ENCODE measurements at regions not wholly inside any gene's neighbourhood (a gene's known extent, or its start where the extent isn't known, plus 50 kb on each side); places are given as distances from the start of the nearest gene placed in this dataset.

- no peak overlapping the region for H3K4me3 ChIP-seq (ENCODE audit: control insufficient read depth, low read depth, low read length)
- TF ChIP-seq CTCF (IDR thresholded peaks at IDR 0.05; ENCODE audit: control insufficient read depth, insufficient read depth, low read depth, low read length, missing control alignments), result no peak
- DNase-seq (ENCODE audit: low read depth), result no peak
Observed at GRCh38 chr11:116262370-116262769, 510.4 kb downstream of the BUD13 start.

GRCh38 chr11:116261606-116262005 is 511.2 kb downstream of the BUD13 start:
- TF ChIP-seq CTCF (IDR thresholded peaks at IDR 0.05; ENCODE audit: control insufficient read depth, insufficient read depth, low read depth, low read length, missing control alignments), result no peak
- H3K4me3 ChIP-seq (ENCODE audit: control insufficient read depth, low read depth, low read length), result no peak overlapping the region
- no peak for DNase-seq (ENCODE audit: low read depth)

- H3K4me3 ChIP-seq (ENCODE audit: control insufficient read depth, low read depth, low read length), result no peak overlapping the region
Observed at GRCh38 chr11:116258821-116259220, 514.0 kb downstream of the BUD13 start.

GRCh38 chr11:116257883-116258282 is 514.9 kb downstream of the BUD13 start:
- H3K4me3 ChIP-seq (ENCODE audit: control insufficient read depth, low read depth, low read length), result no peak overlapping the region
- no peak for TF ChIP-seq CTCF (IDR thresholded peaks at IDR 0.05; ENCODE audit: control insufficient read depth, insufficient read depth, low read depth, low read length, missing control alignments)
- no peak for DNase-seq (ENCODE audit: low read depth)

More at GRCh38 chr11:116258821-116259220, 514.0 kb downstream of the BUD13 start:
- no peak for DNase-seq (ENCODE audit: low read depth)
- TF ChIP-seq CTCF (IDR thresholded peaks at IDR 0.05; ENCODE audit: control insufficient read depth, insufficient read depth, low read depth, low read length, missing control alignments), result no peak

DNA sequence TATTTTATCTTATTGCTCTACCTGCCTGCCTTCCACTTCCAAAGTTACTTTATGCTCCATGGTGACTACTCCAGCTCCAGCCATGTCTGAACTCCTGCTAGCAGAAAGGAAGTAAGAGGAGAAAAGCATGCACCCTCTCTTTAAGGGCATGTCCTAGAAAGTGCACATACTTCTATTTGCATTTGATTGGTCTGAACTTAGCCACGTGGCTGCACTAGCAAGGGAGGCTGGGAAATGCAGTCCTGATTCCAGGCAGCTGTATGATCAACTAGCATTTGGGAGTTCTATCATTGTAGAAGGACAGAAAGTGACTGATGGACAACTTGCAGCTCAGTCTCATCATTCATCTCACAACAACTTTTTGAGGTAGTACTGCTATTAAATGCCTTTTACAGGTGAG is 515.7 kb downstream of the BUD13 start:
- TF ChIP-seq CTCF (IDR thresholded peaks at IDR 0.05; ENCODE audit: control insufficient read depth, insufficient read depth, low read depth, low read length, missing control alignments), result no peak
- H3K4me3 ChIP-seq (ENCODE audit: control insufficient read depth, low read depth, low read length), result no peak overlapping the region
- DNase-seq (ENCODE audit: low read depth), result no peak

- DNase-seq (ENCODE audit: low read depth), result no peak
- no peak overlapping the region for H3K4me3 ChIP-seq (ENCODE audit: control insufficient read depth, low read depth, low read length)
- no peak for TF ChIP-seq CTCF (IDR thresholded peaks at IDR 0.05; ENCODE audit: control insufficient read depth, insufficient read depth, low read depth, low read length, missing control alignments)
Observed at GRCh38 chr11:116256215-116256614, 516.6 kb downstream of the BUD13 start.

Data from AG09309 (cell line).